Ureter (tissue), 1 donor: ENCODE measurements at regions not wholly inside any gene's neighbourhood (a gene's known extent, or its start where the extent isn't known, plus 50 kb on each side); places are given as distances from the start of the nearest gene placed in this dataset.
"Not testable (repeated sequence)": the region's sequence is repeated elsewhere in the genome, so short reads cannot be mapped to it uniquely, and the experiment has no call there.

Experiments used
- DNase-seq: peaks from one replicate; pipeline ENCODE4 v3.0.0-alpha.2; 2020; ENCODE audit warnings: low spot score
- donor health status: DM: yes; HTN: yes; CAD: no.

DNA sequence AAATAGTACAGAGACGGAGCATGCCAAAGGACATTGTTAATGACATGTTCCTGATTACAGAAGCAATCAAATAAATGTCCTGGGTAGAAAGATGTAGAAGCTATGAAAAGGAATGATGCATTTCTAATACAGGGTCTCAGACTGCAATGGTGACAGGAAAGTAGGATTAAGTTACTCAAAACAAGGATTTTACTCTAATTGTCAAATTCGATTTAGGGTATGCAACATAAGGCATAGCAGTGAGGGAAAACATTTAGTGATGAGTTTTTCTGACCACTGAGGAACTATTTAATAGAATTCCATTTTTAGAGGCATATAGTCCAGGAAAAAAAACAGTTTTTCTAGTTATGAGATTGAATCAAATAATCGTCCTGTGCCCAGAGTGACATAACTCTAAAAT is 715.1 kb upstream of the ACO1 start:
- DNase-seq: no peak

DNA sequence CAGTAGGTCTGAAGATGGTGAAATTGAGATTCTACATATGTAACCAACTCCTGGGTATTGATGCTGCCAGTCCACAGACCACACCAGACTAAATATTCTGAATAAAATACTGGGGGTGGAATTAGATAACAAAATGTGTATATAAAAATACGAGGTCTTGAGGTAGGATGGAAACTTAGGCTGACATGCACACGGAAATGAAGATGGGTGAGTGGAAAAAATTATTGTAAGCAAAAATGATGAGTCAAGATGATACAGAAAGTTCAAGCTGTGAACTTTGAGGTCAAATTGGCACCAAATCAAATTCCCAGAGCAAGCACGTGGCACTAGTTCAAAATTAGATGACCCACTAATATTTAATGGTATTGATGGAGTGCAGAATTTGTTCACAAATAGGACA is 713.4 kb upstream of the ACO1 start:
- DNase-seq: no peak

GRCh38 chr9:31674264-31674663 is 710.2 kb upstream of the ACO1 start:
- no peak for DNase-seq

GRCh38 chr9:31677415-31677814 is 707.0 kb upstream of the ACO1 start:
- no peak for DNase-seq

- DNase-seq: no peak
These were observed 706.6 kb upstream of the ACO1 start for GRCh38 chr9:31677877-31678276.

DNA sequence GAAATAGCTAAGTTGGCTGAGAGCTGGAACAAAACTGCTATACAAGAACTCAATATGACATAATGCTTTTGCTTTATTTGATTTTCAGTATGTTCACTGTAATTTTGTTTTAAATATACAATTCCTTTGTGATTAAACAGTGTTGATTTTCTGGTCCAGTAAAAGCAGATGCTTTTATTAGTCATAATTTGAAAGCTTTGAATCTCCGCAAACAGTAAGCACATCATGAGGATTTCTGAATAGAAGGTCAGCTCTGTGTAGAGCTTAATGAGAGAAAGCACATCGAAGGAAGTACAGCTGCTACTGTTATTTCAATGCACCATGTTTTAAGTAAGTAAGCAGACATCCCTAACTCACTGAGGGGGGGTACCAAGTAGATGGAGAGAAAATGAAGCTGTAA is 701.3 kb upstream of the ACO1 start:
- DNase-seq: no peak

DNA sequence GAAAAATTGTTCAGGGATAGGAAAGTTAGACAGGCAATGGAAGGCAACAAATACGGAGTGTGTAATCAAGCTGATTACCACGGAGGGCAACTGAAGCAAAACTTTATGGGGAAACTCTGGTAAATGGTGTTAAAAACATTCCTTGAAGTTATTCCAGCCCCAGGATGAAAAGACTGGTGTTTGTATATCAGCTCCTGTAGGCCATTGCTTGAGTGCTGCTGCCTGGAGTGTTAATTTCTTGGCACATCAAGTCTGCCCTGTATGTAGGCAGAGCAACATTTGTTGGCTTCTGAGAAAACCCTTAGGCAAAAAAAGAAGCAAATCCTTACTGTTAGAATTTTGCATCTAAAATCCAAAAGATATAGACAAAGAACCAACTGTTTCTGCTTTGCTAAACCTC is 686.5 kb upstream of the ACO1 start:
- DNase-seq: no peak

- DNase-seq: no peak
These were observed 684.6 kb upstream of the ACO1 start for GRCh38 chr9:31699836-31700235.

GRCh38 chr9:31700252-31701045 is 684.0 kb upstream of the ACO1 start:
- no peak for DNase-seq

DNA sequence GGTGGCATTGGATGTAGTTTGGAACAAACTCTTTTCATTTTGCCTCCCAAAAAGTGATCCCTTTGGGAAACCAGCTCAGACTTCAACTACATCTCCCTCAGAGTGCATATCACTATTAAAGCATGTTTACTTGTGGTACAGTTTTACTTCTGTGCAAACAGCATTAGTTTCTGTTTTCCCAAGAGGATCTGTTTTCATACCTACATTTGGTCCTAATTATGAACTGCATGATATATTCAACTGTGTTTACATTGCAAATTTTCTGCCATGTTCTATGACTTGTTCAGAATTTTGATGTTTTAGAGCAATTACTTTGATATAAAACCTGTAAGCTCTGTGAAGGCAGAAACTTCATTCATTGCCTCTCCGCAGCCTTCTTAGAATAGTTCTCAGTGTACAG is 681.5 kb upstream of the ACO1 start:
- no peak for DNase-seq

DNA sequence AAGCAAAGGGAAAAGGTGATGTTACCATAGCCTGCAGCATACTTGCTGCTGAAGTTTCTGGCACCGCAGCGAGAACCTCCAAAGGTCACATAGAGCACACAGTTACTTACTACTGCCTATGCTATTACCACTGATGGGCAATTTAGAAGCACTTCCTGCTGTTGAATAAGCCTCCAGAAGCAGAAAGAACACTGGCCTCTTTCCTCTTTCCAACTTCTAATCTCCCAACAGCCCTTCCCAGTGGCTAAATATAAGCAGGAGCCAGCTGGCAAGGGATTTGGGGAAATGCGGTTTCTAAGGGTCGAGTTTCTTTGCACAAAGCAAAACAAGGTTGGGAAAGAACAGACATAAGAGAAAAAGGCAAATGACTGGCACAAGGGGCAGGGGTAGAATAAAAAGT is 669.2 kb upstream of the ACO1 start:
- no peak for DNase-seq

DNA sequence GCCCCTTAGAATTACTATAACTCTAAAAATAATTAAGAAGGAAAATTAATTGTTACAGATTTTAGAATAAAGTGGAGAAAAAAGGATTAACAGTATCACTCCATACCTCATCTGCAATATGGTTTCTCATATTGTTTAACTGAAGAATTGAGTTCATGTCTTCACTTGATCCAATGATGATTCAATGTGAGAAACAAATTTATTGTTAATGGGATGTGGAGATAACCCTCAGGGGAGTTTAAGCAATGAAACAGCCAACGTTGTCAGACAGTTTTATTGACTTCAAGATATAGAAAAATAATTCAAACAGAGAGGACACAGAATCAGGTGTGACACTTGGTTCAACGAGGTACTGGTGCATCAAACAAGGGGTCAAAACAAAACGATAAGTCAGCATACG is 665.2 kb upstream of the ACO1 start:
- DNase-seq: no peak

DNA sequence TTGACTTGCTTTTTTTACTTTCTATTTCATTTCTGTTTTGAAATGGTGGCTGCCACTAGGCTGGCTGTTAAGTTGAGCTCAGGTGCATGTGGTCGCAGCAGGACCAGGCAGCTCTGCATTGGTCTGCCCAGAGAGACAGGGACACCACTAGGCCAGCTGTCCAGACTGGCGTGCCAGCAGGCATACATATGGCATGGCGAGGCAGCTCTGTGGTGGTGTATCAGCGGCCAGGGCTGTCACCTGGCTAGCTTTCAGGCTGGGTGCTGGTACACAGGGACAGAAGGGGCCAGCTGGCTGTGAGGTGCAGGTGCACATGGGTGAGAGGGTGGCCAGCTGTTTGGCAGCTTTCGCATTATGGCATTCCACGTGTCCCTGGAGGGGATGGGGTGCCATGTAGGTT is 654.0 kb upstream of the ACO1 start:
- no peak for DNase-seq

GRCh38 chr9:31733166-31733565 is 651.3 kb upstream of the ACO1 start:
- DNase-seq: no peak

GRCh38 chr9:31736581-31737179 is 647.8 kb upstream of the ACO1 start:
- DNase-seq: no peak

DNA sequence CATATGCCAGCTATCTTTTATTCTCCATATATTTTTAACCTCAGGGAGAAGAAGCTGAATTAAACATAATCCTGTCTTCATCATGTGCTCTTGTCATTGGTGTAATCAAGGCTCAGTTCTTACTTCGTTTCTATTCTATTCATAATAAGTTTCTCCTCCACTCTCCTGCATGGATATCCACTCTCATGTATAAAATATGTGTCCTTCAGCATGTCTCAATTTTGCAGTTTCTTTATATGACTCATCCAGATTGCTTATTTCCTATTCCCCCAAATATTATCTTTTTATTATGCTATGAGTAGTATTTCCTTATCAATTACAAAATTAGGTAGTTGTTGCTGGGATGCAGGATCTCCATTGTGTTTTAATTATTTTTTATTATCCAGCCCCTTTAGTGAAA is 643.7 kb upstream of the ACO1 start:
- no peak for DNase-seq

- no peak for DNase-seq
These were observed 639.9 kb upstream of the ACO1 start for GRCh38 chr9:31744589-31744988.

- DNase-seq: no peak
These were observed 639.0 kb upstream of the ACO1 start for GRCh38 chr9:31745468-31745867.

GRCh38 chr9:31745886-31746285 is 638.6 kb upstream of the ACO1 start:
- no peak for DNase-seq

DNA sequence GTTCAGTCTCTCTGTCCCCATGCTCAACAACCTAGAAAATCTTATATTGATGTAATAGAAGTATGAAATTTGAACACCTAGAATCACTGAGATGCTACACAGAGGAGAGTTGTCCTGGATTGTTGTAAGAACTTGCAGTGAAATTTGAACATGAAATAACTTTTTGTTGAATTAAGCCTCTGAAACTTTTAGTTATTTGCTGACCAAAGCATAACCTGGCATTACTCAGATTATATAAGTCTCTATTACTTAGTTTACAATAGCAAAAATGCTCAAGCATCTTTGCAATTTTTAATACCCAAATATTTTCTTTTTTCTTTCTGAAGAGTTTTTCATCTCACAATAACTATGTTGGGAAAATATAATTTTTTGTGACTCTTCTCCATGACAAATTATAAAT is 630.7 kb upstream of the ACO1 start:
- no peak for DNase-seq

GRCh38 chr9:31759703-31760102 is 624.7 kb upstream of the ACO1 start:
- DNase-seq: no peak

GRCh38 chr9:31774021-31774420 is 610.4 kb upstream of the ACO1 start:
- DNase-seq: not testable (repeated sequence)

DNA sequence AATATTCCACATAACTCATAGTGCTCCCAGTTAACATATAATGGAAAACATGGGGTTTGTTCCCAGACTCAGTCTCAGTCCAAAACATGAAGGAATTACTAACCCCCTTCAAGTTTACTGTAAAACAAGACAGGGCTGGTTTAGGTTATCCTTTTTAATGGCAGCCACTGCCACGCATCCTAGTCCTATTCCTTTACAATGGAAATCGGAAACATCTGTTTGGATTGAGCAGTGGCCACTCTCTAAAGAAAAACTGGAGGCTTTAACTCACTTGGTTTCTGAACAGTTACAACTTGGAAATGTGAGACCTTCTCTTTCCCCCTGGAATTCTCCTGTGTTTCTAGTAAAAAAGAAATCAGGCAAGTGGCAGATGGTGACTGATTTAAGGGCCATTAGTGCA is 609.9 kb upstream of the ACO1 start:
- no peak for DNase-seq

DNA sequence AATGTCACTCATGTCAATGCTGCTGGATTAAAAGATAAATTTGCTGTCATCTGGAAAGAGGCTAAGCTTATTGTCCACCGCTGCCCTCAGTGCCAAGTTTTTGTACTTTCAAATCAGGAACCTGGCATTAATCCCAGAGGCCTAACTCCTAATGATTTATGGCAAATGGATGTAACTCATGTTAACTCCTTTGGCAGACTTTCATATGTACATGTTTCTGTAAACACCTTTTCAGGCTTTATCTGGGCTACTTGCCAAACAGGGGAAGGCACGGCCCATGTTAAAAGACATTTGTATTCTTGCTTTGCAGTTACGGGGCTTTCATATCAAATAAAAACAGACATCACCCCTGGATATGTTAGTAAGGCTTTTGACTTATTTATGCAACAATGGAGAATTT is 608.0 kb upstream of the ACO1 start:
- DNase-seq: no peak
